ENCODE measurements at regions not wholly inside any gene's neighbourhood (a gene's known extent, or its start where the extent isn't known, plus 50 kb on each side); places are given as distances from the start of the nearest gene placed in this dataset.

- no peak overlapping the region for H3K27ac ChIP-seq (ENCODE audit: low read length)
- H3K9me3 ChIP-seq (ENCODE audit: control insufficient read depth, insufficient read depth, low read length), result no peaks in the 10 kb centered on the region
- Mint-ChIP-seq H3K4me3 (no peak overlapping the region), H3K9me3 (no peaks in the 10 kb centered on the region), H3K4me1 (no peaks in the 10 kb centered on the region), H3K36me3 (no peaks in the 10 kb centered on the region), H3K27me3 (ENCODE audit: low read depth in 2 of 2) (peaks cover 8 to 14% of the 10 kb centered on the region in 2 donors), H3K27ac (no peak overlapping the region)
- intact Hi-C loops (cut with micrococcal nuclease), result no loop called here
- DNase-seq, result no peak
- no peaks in the 10 kb centered on the region for H3K36me3 ChIP-seq (ENCODE audit: control insufficient read depth, insufficient read depth, low read length)
- TF ChIP-seq CTCF (IDR thresholded peaks at IDR 0.05), result no peak
- no peak for ATAC-seq
- H3K4me1 ChIP-seq (ENCODE audit: control insufficient read depth, insufficient read depth, low read length), result no peaks in the 10 kb centered on the region
- no peaks in the 10 kb centered on the region for H3K27me3 ChIP-seq (ENCODE audit: control insufficient read depth, insufficient read depth, low read length)
- H3K4me3 ChIP-seq (ENCODE audit: low read length), result no peak overlapping the region
- WGBS (ENCODE audit: insufficient coverage), result 89% methylated on average over 14 of the region's 15 CpGs
Measured at GRCh38 chr2:205902041-205902899, 183.7 kb downstream of the INO80D start.

GRCh38 chr2:205901491-205901890 is 184.5 kb downstream of the INO80D start:
- H3K27me3 Mint-ChIP-seq (ENCODE audit: low read depth in 2 of 2), result peaks cover 8 to 13% of the 10 kb centered on the region in 2 donors
- no peak overlapping the region for H3K27ac ChIP-seq (ENCODE audit: low read length)
- intact Hi-C loops (cut with micrococcal nuclease), result no loop called here
- no peaks in the 10 kb centered on the region for H3K36me3 Mint-ChIP-seq
- WGBS (ENCODE audit: insufficient coverage), result 92% methylated on average over 4 of the region's 4 CpGs
- H3K36me3 ChIP-seq (ENCODE audit: control insufficient read depth, insufficient read depth, low read length), result no peaks in the 10 kb centered on the region
- H3K4me1 ChIP-seq (ENCODE audit: control insufficient read depth, insufficient read depth, low read length), result no peaks in the 10 kb centered on the region
- no peaks in the 10 kb centered on the region for H3K4me1 Mint-ChIP-seq
- H3K9me3 Mint-ChIP-seq, result no peaks in the 10 kb centered on the region
- no peak for DNase-seq
- no peak overlapping the region for H3K4me3 Mint-ChIP-seq
- no peak for ATAC-seq
- TF ChIP-seq CTCF (IDR thresholded peaks at IDR 0.05), result no peak
- no peak overlapping the region for H3K4me3 ChIP-seq (ENCODE audit: low read length)
- no peaks in the 10 kb centered on the region for H3K9me3 ChIP-seq (ENCODE audit: control insufficient read depth, insufficient read depth, low read length)
- H3K27ac Mint-ChIP-seq, result no peak overlapping the region
- H3K27me3 ChIP-seq (ENCODE audit: control insufficient read depth, insufficient read depth, low read length), result no peaks in the 10 kb centered on the region

- intact Hi-C loops (cut with micrococcal nuclease), result no loop called here
- Histone ChIP-seq H3K36me3 (ENCODE audit: control insufficient read depth, insufficient read depth, low read length) (no peaks in the 10 kb centered on the region), H3K4me3 (ENCODE audit: low read length) (no peak overlapping the region), H3K4me1 (ENCODE audit: control insufficient read depth, insufficient read depth, low read length) (no peaks in the 10 kb centered on the region), H3K9me3 (ENCODE audit: control insufficient read depth, insufficient read depth, low read length) (no peaks in the 10 kb centered on the region), H3K27ac (ENCODE audit: low read length) (no peak overlapping the region), H3K27me3 (ENCODE audit: control insufficient read depth, insufficient read depth, low read length) (no peaks in the 10 kb centered on the region)
- Mint-ChIP-seq H3K27ac (no peak overlapping the region), H3K36me3 (no peaks in the 10 kb centered on the region), H3K27me3 (ENCODE audit: low read depth in 2 of 2) (peaks cover 4 to 22% of the 10 kb centered on the region in 2 donors), H3K4me3 (no peak overlapping the region), H3K4me1 (no peaks in the 10 kb centered on the region), H3K9me3 (no peaks in the 10 kb centered on the region)
- WGBS (ENCODE audit: insufficient coverage), result 89% methylated on average over 1 of the region's 1 CpG
- ATAC-seq, result no peak
- DNase-seq, result no peak
- TF ChIP-seq CTCF (IDR thresholded peaks at IDR 0.05), result no peak
Measured at GRCh38 chr2:205898744-205899143, 187.2 kb downstream of the INO80D start.
